Gastrocnemius medialis (tissue), 4 donors: ENCODE measurements at regions not wholly inside any gene's neighbourhood (a gene's known extent, or its start where the extent isn't known, plus 50 kb on each side); places are given as distances from the start of the nearest gene placed in this dataset.

ENCODE experiments used
- ATAC-seq, 2 donors: fragments of 150-250 bp; one replicate each; pipeline ENCODE4 v1.9.1; 2016
- DNase-seq, 2 donors: peaks; one replicate each; pipeline ENCODE4 v3.0.0-alpha.2; 2019
- H3K27ac ChIP-seq, 4 donors: fragments of 200-600 bp; sonication (generic); 1 replicate in 1 of 4; 2 replicates in 3 of 4; pipeline ENCODE4 v1.5.1; 2016 to 2018; ENCODE audit warnings: mild to moderate bottlenecking in 2 of 4, moderate library complexity in 1 of 4
- H3K27me3 ChIP-seq, 3 donors: fragments of 200-600 bp; sonication (generic) in 2 of 3; 1 replicate in 1 of 3; 2 replicates in 2 of 3; pipeline versions ENCODE4 v1.5.1 to v1.6.0; 2016 to 2019; ENCODE audit warnings: mild to moderate bottlenecking in 1 of 3, moderate library complexity in 1 of 3
- H3K36me3 ChIP-seq, 2 donors: fragments of 200-600 bp; sonication (generic) in 1 of 2; one replicate each; pipeline ENCODE4 v1.5.1; 2017 to 2018
- H3K4me1 ChIP-seq, 2 donors: fragments of 200-600 bp; sonication (generic) in 1 of 2; one replicate each; pipeline ENCODE4 v1.5.1; 2016 to 2017; ENCODE audit warnings: mild to moderate bottlenecking in 2 of 2
- H3K4me3 ChIP-seq, 4 donors: fragments of 200-600 bp; sonication (generic) in 3 of 4; 1 replicate in 1 of 4; 2 replicates in 3 of 4; pipeline ENCODE4 v1.5.1; 2016 to 2019; ENCODE audit warnings: mild to moderate bottlenecking in 2 of 4
- H3K9me3 ChIP-seq, 3 donors: fragments of 200-600 bp; sonication (generic) in 2 of 3; 1 replicate in 1 of 3; 2 replicates in 2 of 3; pipeline ENCODE4 v1.5.1; 2016 to 2019
- CTCF ChIP-seq, 5 experiments: fragments of 450-650 bp in 3 of 5; fragments of 200-600 bp in 2 of 5; sonication (generic) in 2 of 5; IDR thresholded peaks in 4 of 5; conservative IDR thresholded peaks in 1 of 5; 1 replicate in 4 of 5; 2 replicates in 1 of 5; pipeline ENCODE4 v1.5.1; 2016 to 2019; ENCODE audit warnings: antibody characterized with exemption in 5 of 5, mild to moderate bottlenecking in 3 of 5, moderate library complexity in 3 of 5
- POLR2A ChIP-seq, 2 donors: fragments of 450-650 bp; IDR thresholded peaks; one replicate each; pipeline ENCODE4 v1.6.1; 2017; ENCODE audit warnings: antibody characterized with exemption in 2 of 2, mild to moderate bottlenecking in 2 of 2, moderate library complexity in 2 of 2
- in situ Hi-C, 4 donors: fragments of 200-750 bp; cut with MboI; loops; one replicate each; pipeline versions ENCODE4 v1.15.0 to v1.8.0; 2017; ENCODE audit warnings: low sequenced_read_pairs in 4 of 4
- intact Hi-C: fragments of 100-400 bp; cut with DNase I; formaldehyde crosslinking; loops from one replicate; pipeline ENCODE4 v1.15.1; 2023; ENCODE audit warnings: low total_unique reads

GRCh38 chr1:217955723-217956122 is 324.6 kb downstream of the SPATA17 start:
- in situ Hi-C loops (no loop called here), intact Hi-C loops (no loop called here)
- no peaks in the 10 kb centered on the region for H3K27me3 ChIP-seq

GRCh38 chr1:217965156-217965786 is 319.8 kb upstream of the RRP15 start:
- in situ Hi-C loops = no loop called here
- Histone ChIP-seq H3K9me3 (no peaks in the 10 kb centered on the region), H3K27me3 (no peaks in the 10 kb centered on the region), H3K4me3 (no peak overlapping the region), H3K27ac (no peak overlapping the region), H3K4me1 (no peaks in the 10 kb centered on the region), H3K36me3 (no peaks in the 10 kb centered on the region)
- TF ChIP-seq POLR2A (IDR thresholded peaks at IDR 0.05) (no peak), CTCF (IDR thresholded peaks at IDR 0.05 in 4 of 5, conservative IDR thresholded peaks at IDR 0.05 in 1 of 5) (no peak)
- no peak for DNase-seq
- no peak for ATAC-seq
- intact Hi-C loops = no loop called here

More at GRCh38 chr1:217955723-217956122, 324.6 kb downstream of the SPATA17 start:
- DNase-seq (no peak), ATAC-seq (no peak)
- TF ChIP-seq CTCF (IDR thresholded peaks at IDR 0.05 in 4 of 5, conservative IDR thresholded peaks at IDR 0.05 in 1 of 5) (no peak), POLR2A (IDR thresholded peaks at IDR 0.05) (no peak)
- no peak overlapping the region for H3K4me3 ChIP-seq
- H3K36me3 ChIP-seq = no peaks in the 10 kb centered on the region
- H3K27ac ChIP-seq = no peak overlapping the region
- no peaks in the 10 kb centered on the region for H3K4me1 ChIP-seq
- H3K9me3 ChIP-seq = no peaks in the 10 kb centered on the region

- no peaks in the 10 kb centered on the region for H3K27me3 ChIP-seq
- intact Hi-C loops = no loop called here
- H3K4me1 ChIP-seq = no peaks in the 10 kb centered on the region
- ATAC-seq (no peak), DNase-seq (no peak)
- H3K9me3 ChIP-seq = no peaks in the 10 kb centered on the region
- no peak overlapping the region for H3K4me3 ChIP-seq
- no peak overlapping the region for H3K27ac ChIP-seq
- no peaks in the 10 kb centered on the region for H3K36me3 ChIP-seq
- TF ChIP-seq CTCF (IDR thresholded peaks at IDR 0.05 in 4 of 5, conservative IDR thresholded peaks at IDR 0.05 in 1 of 5) (no peak), POLR2A (IDR thresholded peaks at IDR 0.05) (no peak)
- in situ Hi-C loops = no loop called here
These were observed 317.0 kb upstream of the RRP15 start for GRCh38 chr1:217968085-217968484.

- intact Hi-C loops (no loop called here), in situ Hi-C loops (no loop called here)
- Histone ChIP-seq H3K4me1 (no peaks in the 10 kb centered on the region), H3K27ac (no peak overlapping the region), H3K4me3 (no peak overlapping the region), H3K9me3 (no peaks in the 10 kb centered on the region), H3K36me3 (no peaks in the 10 kb centered on the region), H3K27me3 (no peaks in the 10 kb centered on the region)
- DNase-seq = no peak
- ATAC-seq = no peak
- no peak for TF ChIP-seq CTCF (IDR thresholded peaks at IDR 0.05 in 4 of 5, conservative IDR thresholded peaks at IDR 0.05 in 1 of 5)
These were observed 315.7 kb upstream of the RRP15 start for GRCh38 chr1:217969428-217969827.

GRCh38 chr1:217977943-217978342 is 307.1 kb upstream of the RRP15 start:
- no peak for TF ChIP-seq CTCF (IDR thresholded peaks at IDR 0.05 in 4 of 5, conservative IDR thresholded peaks at IDR 0.05 in 1 of 5)
- intact Hi-C loops = no loop called here
- H3K9me3 ChIP-seq = no peaks in the 10 kb centered on the region
- no peaks in the 10 kb centered on the region for H3K36me3 ChIP-seq
- no peak overlapping the region for H3K27ac ChIP-seq
- no peaks in the 10 kb centered on the region for H3K4me1 ChIP-seq
- no peak for ATAC-seq
- in situ Hi-C loops = no loop called here
- H3K4me3 ChIP-seq = no peak overlapping the region
- no peak for DNase-seq
- H3K27me3 ChIP-seq = no peaks in the 10 kb centered on the region
